Epidermal melanocyte (primary cell): ENCODE measurements at regions not wholly inside any gene's neighbourhood (a gene's known extent, or its start where the extent isn't known, plus 50 kb on each side); places are given as distances from the start of the nearest gene placed in this dataset.
"Not testable (repeated sequence)": the region's sequence is repeated elsewhere in the genome, so short reads cannot be mapped to it uniquely, and the experiment has no call there.

Experiments used
- DNase-seq: peaks from one replicate; pipeline ENCODE4 v3.0.0; 2011; ENCODE audit warnings: low spot score; ENCODE audit not compliant: insufficient read length

DNA sequence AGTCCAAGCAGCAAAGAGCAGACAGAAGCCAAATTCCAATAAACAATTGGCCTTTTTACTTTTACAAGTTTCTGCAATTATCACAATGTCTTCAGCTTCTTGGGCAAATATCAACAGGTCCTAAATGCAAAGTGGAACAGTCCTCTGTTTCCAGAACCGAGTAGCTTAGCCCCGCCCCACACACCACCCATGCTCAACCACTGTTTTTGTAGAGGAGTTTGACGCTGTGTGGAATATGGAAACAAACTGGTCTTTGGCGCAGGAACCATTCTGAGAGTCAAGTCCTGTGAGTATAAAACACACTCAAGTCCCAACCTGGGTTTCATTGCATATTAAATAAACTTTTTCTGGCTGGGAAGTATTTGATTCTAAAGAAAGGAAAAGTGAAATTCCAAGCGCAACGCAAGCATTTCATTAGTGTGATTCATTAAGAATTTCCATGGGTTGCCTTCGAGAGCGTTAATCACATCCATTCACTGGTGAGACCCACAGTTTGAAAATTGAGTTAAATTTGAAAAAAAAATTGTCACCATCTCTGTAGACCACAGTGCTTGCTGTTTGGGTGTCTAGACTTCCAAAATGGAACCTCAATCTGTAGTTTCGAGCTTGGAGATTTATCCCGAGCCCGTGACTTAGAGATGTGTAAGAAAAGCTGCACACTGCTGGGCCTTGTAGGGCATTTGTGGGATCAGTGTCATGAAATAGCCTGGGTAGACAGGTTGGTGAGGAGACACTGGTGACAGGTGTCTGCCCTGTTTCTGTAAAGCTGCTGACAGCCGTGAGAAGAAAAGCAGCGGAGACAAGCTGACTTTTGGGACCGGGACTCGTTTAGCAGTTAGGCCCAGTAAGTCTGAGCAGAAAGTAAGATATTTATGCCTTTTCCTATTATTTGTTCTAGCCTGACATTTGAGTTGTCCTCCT is 96.1 kb downstream of the DAD1 start:
- no peak for DNase-seq

DNA sequence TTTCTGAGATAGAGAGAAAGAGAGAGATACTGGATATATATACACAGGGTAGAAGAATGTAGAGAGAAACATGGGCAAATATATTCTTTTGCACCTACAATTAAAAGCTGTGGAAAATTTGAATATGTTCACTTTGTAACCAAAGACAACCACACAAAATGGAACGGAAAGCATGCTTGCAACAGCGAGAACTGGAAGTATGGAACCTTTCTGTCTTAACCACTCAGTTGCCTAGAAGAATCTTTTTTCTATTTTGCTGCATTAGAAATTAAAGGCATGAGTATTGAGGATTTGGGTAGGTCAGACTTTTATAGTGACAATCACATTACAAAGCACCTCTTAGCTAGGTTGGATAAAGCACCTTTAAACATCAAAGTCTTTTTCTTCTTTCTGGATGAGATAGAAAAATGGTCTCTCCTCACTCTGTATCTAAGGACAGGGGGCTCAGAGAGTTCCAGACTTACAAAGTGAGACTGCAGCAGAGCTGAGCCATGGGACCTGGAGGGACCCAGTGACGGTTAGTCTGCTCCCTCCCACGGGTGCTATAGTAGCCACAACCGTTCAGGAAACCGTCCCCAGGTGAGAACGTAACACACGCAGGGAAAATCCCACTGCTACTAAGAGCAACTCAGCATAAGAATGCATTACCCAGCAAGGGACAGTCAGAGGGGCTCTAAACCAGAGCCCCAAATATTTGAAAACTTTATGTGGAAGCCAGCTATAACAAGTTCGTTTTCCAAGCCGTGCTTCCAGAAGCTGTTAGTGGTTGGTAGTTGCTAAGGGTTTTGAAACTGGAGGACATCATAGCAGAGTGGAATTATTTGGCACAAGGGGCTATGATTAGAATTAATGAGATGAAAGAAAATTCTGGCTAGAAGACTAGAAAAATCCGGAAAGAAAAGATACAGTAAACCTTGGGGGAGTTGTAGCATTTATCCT is 97.1 kb downstream of the DAD1 start:
- DNase-seq: no peak

DNA sequence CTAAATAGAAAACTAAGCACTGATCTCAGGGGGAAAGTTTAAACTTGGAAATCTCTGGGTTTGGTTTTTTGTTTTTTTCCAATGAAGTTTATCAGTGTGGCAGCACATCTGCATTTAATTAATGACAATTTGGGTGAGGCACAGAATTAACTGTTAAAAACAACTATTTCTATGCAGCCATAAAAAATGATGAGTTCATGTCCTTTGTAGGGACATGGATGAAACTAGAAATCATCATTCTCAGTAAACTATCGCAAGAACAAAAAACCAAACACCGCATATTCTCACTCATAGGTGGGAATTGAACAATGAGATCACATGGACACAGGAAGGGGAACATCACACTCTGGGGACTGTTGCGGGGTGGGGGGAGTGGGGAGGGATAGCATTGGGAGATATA is 98.0 kb downstream of the DAD1 start:
- not testable (repeated sequence) for DNase-seq

DNA sequence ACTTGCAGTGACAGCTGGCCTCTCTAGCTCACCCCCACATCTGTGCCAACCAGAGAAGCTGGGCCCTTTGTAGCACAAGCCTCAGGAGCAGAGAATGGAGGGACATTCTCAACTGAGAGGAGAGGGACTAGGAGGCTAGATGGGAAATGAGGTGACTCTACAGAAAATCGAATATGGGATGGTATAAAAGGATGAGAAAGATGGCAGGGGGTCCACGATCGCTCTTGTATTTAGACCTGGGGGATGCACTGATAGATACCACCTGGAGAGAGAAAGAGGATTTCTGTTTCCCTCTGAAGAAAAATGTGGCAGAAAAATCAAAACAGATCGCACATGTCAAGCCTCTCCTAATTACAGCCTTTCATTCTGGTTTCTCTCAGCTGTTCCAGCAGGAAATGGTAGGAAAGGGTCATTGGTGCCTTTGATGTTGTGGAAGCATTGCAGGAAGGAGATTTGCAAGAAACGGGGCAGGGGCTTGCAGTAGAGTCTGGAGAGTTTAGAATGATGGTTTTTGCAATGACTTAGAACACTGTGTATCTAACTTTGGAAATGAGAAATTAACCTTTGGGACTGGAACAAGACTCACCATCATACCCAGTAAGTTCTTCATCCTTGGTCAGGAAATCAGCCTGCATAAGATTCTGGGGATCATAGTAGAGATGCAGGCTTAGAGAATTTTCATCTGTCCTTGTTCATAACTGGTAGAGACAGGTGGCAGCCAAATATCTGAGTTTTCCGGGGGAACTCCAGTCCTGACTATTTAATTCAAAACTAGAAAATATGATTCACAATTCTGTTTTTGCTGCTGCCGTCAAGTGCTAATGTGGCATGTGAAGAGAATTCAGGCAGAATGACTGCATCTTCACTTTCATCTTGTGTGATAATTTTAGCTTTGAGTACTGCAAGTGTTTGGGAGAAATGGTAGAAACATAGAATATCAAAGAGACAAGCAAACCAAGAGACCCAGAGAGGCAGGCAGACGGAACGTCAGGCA is 98.8 kb downstream of the DAD1 start:
- no peak for DNase-seq

DNA sequence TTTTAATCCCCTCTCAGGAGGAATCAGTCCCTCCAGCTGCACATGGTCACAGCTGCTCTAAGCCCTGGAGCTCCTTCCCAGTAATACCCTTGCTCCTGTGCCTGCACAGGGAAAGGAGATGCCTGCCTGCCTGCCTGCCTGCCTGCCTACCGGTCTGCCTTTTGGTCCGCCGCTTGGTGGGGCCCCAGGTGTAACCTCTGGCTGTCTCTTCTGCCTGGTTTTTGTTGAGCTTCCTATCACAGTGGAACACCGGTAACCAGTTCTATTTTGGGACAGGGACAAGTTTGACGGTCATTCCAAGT is 99.8 kb downstream of the DAD1 start:
- no peak for DNase-seq

DNA sequence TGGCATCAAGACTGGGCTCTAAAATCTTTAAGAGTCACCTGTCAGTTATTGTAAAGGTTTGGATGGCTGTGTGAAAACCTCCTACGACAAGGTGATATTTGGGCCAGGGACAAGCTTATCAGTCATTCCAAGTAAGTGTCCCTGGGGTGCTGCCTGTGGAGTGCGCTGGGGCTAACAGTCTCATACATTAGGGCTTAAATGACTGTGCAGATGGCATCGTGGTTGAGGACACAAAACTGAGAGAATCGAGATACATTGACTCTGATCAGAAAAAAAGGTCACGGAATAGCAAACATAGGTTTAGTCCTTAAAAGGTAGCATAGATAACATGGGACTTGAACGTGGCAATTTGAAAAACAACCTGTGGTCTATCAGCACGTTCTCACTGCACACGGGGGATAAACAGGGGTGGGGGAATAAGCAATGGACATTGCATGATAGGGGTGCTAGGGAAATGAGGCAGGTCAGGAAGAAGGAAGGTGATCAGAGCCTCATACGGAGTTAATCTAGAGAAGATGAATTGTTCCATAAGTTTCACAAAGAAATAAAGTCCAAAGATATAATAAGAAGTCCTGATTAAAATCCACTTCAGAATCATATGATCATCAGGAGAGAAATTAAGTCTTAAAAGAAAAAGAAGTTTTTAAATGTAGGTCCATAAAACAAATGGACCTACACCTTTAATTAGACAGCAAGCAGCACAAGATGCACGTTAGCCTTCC is 100.3 kb downstream of the DAD1 start:
- DNase-seq: no peak

DNA sequence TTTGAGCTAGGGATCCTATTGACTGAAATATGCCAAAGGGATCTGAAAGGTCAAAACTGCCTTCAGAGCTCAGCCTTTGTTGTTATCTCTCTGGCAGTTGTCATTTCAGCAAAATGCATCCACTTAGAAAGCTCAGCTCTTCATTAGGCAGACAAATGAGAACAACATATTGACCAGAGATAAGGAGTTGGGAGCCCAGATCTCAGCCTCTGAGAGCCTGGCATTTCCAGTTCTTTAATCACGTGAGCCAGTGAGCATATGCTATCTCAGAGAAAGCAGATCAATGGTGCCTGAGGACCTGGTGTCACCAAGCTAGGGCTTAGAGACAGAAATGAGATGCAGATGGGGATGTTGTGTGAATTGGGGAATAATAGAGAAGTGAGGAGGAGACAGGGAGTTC is 101.1 kb downstream of the DAD1 start:
- no peak for DNase-seq

DNA sequence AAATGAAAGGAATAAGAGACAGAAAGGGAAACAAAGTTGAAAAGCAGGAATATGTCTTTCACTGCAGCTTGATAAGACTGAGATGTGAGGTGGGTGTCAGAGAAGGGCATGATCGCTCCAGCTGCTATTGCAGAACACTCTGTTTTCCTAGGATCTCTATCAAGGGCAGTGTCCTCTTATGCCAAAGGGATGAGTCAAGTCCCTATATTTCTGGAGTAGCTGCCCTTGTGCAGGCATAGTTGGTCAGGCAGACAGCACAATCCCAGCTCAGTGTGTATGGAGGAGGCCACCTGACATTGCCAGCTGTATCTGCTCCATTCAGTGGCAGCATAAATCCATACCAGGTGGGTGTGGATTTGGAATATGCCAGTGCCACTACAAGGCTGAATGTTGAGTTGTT is 101.6 kb downstream of the DAD1 start:
- no peak for DNase-seq

DNA sequence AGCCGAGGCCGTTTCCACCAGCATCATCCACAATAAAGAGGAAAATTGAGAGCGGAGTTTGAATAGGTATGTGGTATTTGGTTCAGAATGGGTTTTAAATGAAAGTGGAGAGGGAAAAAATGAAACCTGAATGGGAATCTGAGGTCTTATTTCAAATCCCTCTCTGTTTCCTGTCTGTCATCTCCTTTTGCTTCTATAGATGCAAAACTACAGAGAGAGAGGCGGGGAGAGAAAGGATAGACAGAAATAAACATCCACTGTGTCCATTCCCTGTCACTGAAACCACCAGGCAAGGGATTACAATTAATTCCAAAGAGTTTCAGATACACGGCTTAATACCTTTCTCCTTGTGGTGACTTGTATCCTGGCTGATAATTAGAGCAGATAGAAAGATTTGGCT is 102.3 kb downstream of the DAD1 start:
- DNase-seq: no peak

DNA sequence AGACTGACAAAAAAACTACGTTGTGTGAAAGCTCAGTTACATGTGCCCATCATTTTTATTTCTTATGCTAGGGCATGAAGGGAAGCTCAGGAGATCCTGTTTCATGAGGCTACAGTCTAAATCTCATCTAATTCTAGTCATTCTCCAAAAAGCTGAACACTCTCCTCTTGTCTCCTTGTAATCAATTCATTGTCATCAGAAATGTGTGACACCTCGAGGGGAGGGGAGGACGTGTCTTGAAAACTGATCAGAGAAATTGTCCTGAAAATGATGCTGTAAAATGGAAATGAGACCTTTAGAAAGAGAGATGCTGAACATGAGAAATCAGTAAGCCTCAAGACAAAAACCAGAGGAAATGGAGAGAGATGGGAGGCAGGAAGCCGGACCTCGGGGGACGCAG is 103.4 kb downstream of the DAD1 start:
- no peak for DNase-seq

DNA sequence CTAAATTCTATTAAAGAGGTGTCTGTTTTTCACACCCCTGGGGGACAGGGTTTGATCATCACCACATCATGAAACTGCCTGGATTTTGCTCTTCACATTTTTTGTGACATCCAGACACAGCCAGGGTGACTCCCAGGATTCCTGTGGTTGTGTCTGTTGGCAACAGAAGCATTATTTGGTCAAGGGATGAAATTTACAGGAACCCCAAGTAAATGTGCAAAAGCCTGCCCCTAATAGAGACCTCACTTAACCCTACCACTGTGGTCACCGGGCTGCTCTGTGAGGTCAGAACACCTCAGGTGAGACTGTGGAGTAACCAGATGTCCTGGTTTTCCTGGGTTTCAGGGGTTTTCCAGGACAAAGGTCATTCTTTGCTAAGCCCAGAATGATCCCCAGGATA is 103.8 kb downstream of the DAD1 start:
- no peak for DNase-seq

DNA sequence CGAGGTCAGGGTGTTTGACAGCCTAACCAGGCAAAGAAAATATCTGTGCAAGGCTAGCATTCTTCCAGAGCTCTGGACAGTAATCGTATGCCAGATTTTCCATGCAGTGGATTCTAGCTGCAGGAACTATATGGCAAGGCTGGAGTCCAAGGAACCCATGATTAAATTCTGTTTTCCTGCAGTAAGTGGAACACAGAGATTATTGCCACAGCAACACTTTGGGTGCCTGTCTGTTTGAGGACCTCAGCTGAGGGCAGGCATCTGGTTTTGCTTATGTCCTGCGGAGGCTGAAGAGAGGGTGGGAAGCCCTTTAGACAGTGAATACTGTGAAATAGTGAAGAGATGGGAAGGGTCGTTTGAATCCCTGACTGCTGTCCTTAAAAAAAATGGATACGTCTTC is 104.4 kb downstream of the DAD1 start:
- no peak for DNase-seq

DNA sequence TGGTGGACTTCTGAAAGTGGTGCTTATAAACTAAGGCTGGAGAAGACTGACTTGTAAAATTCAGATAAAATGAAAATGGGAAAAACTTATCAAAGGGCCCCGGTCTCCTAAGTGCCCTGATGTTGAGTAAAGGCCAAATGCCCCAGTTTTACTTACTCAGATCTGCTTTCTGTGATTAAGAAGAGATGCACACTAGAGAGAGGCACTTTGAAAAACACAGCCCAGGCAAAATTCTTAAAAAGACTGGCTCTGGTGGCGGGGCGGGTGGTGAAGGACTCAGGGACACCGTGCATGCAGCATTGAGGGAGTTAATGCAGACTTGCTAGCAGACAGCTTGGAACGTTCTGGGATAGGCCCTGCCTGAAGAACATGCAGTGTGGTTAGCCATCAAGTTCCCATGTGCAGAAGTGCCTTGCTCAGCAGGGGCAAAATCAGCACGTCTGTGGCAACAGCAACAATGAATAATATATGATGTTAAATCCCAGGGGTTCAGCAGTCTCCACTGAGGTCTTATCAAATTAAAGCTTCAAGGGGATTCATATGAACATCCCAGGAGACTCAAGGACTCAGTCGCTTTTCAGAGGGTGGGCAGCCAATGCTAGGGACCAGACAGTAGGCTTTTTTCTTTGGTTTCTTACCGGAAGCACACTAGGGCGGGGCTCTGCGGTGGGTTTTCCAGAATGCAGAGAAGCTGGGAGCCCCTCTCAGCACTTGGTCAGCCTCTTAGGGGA is 105.0 kb downstream of the DAD1 start:
- no peak for DNase-seq

DNA sequence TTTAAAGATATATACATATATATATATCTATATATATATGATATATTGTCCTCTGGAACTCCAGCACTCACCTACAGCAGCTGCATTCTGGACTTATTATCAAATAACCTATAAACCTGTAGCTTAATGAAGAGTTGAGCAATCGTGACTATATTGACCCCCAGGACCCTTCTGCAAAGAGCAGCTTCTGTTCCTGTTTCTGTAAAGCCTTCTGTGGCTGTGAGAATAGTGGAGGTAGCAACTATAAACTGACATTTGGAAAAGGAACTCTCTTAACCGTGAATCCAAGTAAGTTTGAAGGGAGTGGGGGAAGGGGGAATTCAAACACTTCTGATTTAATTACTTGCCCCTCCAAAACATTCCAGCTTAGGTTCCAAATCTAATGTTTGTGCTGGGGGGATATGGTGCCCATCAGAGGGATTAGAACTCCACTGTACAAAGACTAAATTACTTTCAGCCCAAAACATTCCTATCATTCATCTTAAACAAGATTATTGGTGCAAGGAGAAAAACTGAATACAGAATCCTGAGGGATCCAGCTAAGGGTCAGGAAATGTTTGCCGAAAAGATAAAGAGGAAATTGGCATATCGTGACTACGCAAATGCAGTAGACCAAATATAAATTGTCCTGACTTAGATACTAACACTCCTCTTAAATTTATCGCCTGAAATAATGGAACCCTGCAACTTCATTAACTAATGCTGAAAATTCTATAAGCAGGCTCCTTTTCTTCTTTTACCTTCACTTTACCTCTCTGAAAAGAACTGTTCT is 106.1 kb downstream of the DAD1 start:
- DNase-seq: no peak

DNA sequence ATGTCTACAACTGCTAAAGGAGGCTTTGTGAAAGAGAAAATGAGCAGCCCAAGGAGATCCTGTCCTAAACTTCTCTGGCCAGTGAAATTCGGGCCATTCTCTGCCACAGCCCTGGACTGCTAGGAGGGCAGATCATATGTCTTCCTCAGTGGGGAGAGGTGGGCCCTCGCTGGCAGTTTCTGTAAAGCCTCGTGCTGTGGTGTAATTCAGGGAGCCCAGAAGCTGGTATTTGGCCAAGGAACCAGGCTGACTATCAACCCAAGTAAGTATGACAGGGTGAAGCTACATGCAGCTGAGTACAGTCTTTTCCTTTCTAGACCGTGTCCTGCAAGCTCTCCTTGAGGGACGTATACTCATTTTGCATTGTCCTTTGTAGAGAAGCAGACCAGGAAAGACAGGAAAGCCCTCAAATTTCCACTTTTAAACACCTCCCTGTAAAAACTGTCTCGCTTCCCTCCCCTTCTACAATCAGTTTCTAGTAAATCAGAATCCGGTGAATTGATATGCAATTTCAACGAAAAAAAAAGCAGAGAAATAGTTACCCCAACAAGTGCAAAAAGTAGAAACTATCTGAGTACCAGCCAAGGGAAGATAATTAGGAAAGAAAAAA is 106.8 kb downstream of the DAD1 start:
- DNase-seq: no peak

DNA sequence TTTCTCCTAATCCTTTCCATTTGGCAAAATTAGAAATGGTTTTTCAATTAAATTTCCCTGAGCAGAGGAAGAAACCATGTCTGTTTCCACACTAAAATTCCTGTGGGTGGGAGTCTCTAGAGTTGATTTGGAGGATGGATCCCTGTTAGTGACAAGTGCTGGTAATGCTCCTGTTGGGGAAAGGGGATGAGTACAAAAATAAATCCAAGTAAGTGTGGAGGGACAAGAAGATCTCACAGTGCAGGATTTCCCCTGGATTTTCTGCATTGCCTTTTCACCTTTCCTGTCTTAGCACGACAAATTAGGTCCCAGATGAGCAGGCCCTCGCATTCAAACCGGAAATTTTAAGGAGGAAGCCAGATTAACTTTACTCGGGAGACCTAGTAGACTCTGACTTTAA is 107.5 kb downstream of the DAD1 start:
- no peak for DNase-seq

DNA sequence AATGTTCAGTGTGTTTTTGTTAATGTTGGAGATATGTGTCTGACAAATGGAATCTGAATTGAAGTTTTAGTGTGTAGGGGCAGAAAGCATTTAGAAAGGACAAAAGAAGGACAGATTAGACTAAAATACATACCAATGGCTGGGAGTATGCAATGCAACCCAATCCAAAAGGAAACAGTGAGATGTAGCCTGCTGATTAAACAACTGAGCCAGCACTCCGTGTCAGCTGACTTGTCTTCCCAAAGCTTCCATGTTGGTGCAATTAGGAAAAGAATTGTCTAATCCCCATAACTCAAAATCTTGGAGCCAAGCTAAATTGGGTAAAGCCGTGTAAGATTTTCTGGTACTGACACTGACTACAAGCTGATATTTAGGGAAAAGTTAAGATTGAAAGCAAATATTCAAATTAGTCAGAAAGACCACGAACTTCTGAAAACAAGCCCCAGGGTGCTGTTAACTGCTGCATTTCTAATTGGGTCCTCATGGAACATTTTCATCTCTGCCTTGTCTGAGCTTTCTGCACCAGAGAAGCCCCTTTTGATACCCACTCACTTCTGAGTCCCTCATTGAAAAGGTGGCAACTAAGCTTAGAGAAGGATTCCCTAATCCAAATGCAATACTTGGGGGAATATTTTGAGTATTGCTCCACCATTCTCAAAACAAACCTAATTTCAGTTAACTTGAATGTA is 109.1 kb downstream of the DAD1 start:
- DNase-seq: no peak

DNA sequence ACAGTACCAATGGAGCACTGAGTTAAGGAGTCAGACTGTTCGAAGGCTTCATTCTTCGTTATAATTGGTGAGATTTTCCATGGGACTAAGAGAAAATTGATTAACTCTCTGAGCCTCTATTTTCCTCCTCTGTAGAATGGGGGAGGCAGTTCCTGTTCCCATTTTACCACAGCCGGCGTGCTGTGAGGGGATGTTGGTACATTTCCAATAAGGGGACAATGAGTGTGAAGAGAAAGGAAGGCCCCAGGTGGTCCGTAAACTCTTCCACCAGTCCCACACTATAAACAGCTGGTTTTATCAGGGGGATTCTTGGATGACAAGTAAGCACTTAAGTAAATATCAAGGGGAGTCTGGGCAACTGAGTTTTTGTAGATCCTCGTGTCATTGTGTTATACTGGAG is 109.9 kb downstream of the DAD1 start:
- DNase-seq: no peak
